ENCODE measurements at regions not wholly inside any gene's neighbourhood (a gene's known extent, or its start where the extent isn't known, plus 50 kb on each side); places are given as distances from the start of the nearest gene placed in this dataset.

DNA sequence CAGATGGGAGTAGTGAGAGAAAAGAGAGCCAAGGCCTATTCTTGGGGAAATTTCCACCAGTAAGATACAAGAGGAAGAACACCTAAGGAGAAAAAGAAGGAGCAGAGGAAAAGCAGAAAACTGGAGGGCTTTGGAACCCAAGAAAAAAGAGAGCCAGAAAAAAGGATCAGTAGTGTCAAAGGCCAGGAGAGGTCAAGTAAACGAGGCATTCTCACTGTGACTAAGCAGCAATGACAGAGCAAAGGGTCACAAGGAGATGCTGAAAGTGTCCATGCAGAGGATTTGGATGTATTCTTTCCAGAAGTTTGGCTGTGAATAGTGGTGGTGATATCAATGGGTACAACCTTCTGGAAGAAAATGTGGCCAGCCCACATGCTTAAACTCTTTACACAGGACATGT is 109.5 kb downstream of the DYNAP start:
- no peaks in the 10 kb centered on the region for H3K9me2 ChIP-seq (replicated peaks; ENCODE audit: control insufficient read depth, low read length)
- no peaks in the 10 kb centered on the region for H3K79me2 ChIP-seq (ENCODE audit: control insufficient read depth, low read length)
- H3K9me3 ChIP-seq (ENCODE audit: control insufficient read depth, insufficient read depth, low read length), result no peaks in the 10 kb centered on the region
- no peaks in the 10 kb centered on the region; the same call in 1 of the 2 replicates for H3K27me3 ChIP-seq (ENCODE audit: control insufficient read depth, low read length)
- no peak overlapping the region for H3K4me3 ChIP-seq (ENCODE audit: low read length)
- H3K4me1 ChIP-seq (ENCODE audit: control insufficient read depth, low read length), result no peaks in the 10 kb centered on the region
- no peak overlapping the region for H3K4me2 ChIP-seq (ENCODE audit: low read length)
- no peak for TF ChIP-seq EZH2phosphoT487 (IDR thresholded peaks at IDR 0.05; ENCODE audit: borderline replicate concordance, low read length)
- TF ChIP-seq, protein P1, sequence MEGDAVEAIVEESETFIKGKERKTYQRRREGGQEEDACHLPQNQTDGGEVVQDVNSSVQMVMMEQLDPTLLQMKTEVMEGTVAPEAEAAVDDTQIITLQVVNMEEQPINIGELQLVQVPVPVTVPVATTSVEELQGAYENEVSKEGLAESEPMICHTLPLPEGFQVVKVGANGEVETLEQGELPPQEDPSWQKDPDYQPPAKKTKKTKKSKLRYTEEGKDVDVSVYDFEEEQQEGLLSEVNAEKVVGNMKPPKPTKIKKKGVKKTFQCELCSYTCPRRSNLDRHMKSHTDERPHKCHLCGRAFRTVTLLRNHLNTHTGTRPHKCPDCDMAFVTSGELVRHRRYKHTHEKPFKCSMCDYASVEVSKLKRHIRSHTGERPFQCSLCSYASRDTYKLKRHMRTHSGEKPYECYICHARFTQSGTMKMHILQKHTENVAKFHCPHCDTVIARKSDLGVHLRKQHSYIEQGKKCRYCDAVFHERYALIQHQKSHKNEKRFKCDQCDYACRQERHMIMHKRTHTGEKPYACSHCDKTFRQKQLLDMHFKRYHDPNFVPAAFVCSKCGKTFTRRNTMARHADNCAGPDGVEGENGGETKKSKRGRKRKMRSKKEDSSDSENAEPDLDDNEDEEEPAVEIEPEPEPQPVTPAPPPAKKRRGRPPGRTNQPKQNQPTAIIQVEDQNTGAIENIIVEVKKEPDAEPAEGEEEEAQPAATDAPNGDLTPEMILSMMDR (IDR thresholded peaks at IDR 0.05; ENCODE audit: low read depth, low read length, poor library complexity, severe bottlenecking), result no peak
- no peaks in the 10 kb centered on the region for H3F3A ChIP-seq (ENCODE audit: control insufficient read depth, insufficient read depth)
- no peaks in the 10 kb centered on the region for H3K36me3 ChIP-seq (ENCODE audit: control insufficient read depth, low read length)
- H3K27ac ChIP-seq (ENCODE audit: low read depth, low read length), result no peak overlapping the region
- no peaks in the 10 kb centered on the region for H4K20me1 ChIP-seq (ENCODE audit: control insufficient read depth, insufficient read depth, low read depth, low read length)

DNA sequence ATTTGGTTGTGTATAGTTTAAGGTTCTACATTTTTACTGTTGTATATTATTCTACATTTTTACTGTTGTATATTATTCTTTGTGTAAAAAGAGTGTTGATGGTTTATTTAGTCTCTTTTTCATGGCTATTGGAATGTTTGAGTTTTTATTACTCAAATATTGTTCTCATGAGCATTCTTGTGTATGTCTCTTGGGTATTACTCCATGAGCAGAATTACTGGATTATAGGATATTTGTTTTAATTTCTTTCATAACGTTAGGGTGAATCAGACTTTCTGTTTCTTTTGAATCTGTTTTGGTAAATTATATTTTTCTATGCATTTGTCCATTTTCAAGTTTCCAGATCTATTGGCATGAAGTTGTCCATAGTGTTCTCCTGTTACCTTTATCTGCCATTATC is 111.6 kb downstream of the DYNAP start:
- Histone ChIP-seq H3K79me2 (ENCODE audit: control insufficient read depth, low read length) (no peaks in the 10 kb centered on the region), H3F3A (ENCODE audit: control insufficient read depth, insufficient read depth) (no peaks in the 10 kb centered on the region), H3K4me2 (ENCODE audit: low read length) (no peak overlapping the region), H3K4me3 (ENCODE audit: low read length) (no peak overlapping the region), H3K27me3 (ENCODE audit: control insufficient read depth, low read length) (no peaks in the 10 kb centered on the region), H3K27ac (ENCODE audit: low read depth, low read length) (no peak overlapping the region), H3K4me1 (ENCODE audit: control insufficient read depth, low read length) (no peaks in the 10 kb centered on the region), H3K36me3 (ENCODE audit: control insufficient read depth, low read length) (no peaks in the 10 kb centered on the region), H3K9me3 (ENCODE audit: control insufficient read depth, insufficient read depth, low read length) (no peaks in the 10 kb centered on the region), H4K20me1 (ENCODE audit: control insufficient read depth, insufficient read depth, low read depth, low read length) (no peaks in the 10 kb centered on the region), H3K9me2 (replicated peaks; ENCODE audit: control insufficient read depth, low read length) (no peaks in the 10 kb centered on the region)
- TF ChIP-seq, protein P1 (IDR thresholded peaks at IDR 0.05; ENCODE audit: low read depth, low read length, poor library complexity, severe bottlenecking), result no peak
- no peak for TF ChIP-seq EZH2phosphoT487 (IDR thresholded peaks at IDR 0.05; ENCODE audit: borderline replicate concordance, low read length)

- TF ChIP-seq, protein P1 (IDR thresholded peaks at IDR 0.05; ENCODE audit: low read depth, low read length, poor library complexity, severe bottlenecking), result no peak
- TF ChIP-seq EZH2phosphoT487 (IDR thresholded peaks at IDR 0.05; ENCODE audit: borderline replicate concordance, low read length), result no peak
- no peaks in the 10 kb centered on the region for H3K9me3 ChIP-seq (ENCODE audit: control insufficient read depth, insufficient read depth, low read length)
- no peaks in the 10 kb centered on the region for H3K36me3 ChIP-seq (ENCODE audit: control insufficient read depth, low read length)
- H3K4me2 ChIP-seq (ENCODE audit: low read length), result no peak overlapping the region
- no peaks in the 10 kb centered on the region for H3F3A ChIP-seq (ENCODE audit: control insufficient read depth, insufficient read depth)
- H3K9me2 ChIP-seq (replicated peaks; ENCODE audit: control insufficient read depth, low read length), result no peaks in the 10 kb centered on the region
- H3K27me3 ChIP-seq (ENCODE audit: control insufficient read depth, low read length), result no peaks in the 10 kb centered on the region
- H3K27ac ChIP-seq (ENCODE audit: low read depth, low read length), result no peak overlapping the region
- no peaks in the 10 kb centered on the region for H4K20me1 ChIP-seq (ENCODE audit: control insufficient read depth, insufficient read depth, low read depth, low read length)
- no peak overlapping the region for H3K4me3 ChIP-seq (ENCODE audit: low read length)
- no peaks in the 10 kb centered on the region for H3K4me1 ChIP-seq (ENCODE audit: control insufficient read depth, low read length)
- no peaks in the 10 kb centered on the region for H3K79me2 ChIP-seq (ENCODE audit: control insufficient read depth, low read length)
These were observed 118.0 kb upstream of the RAB27B start for GRCh38 chr18:54710074-54710899.
